GM12872 (cell line): ENCODE measurements at regions not wholly inside any gene's neighbourhood (a gene's known extent, or its start where the extent isn't known, plus 50 kb on each side); places are given as distances from the start of the nearest gene placed in this dataset.

Source experiments
- CTCF ChIP-seq: IDR thresholded peaks from 3 replicates; pipeline ENCODE4 v1.5.1; 2011; ENCODE audit warnings: low read depth, mild to moderate bottlenecking, low read length, moderate library complexity; ENCODE audit not compliant: insufficient read depth

- no peak for TF ChIP-seq CTCF
These were observed 746.6 kb downstream of the TAF11L14 start for GRCh38 chr5:18380729-18381362.

- TF ChIP-seq CTCF = peak; percentile 87
These were observed 759.5 kb downstream of the TAF11L14 start for GRCh38 chr5:18393565-18394442.

GRCh38 chr5:18394443-18394804 is 760.2 kb downstream of the TAF11L14 start:
- no peak for TF ChIP-seq CTCF

GRCh38 chr5:18395126-18396110 is 761.2 kb downstream of the TAF11L14 start:
- TF ChIP-seq CTCF = no peak

GRCh38 chr5:18397371-18397770 is 763.1 kb downstream of the TAF11L14 start:
- no peak for TF ChIP-seq CTCF

GRCh38 chr5:18397891-18398290 is 763.6 kb downstream of the TAF11L14 start:
- TF ChIP-seq CTCF = no peak

- no peak for TF ChIP-seq CTCF
These were observed 768.9 kb downstream of the TAF11L14 start for GRCh38 chr5:18403141-18403540.
